ENCODE measurements at regions not wholly inside any gene's neighbourhood (a gene's known extent, or its start where the extent isn't known, plus 50 kb on each side); places are given as distances from the start of the nearest gene placed in this dataset.
A peak's percentile ranks its signal among the peaks of the same experiment; 100 is the strongest.
"Not testable (repeated sequence)": the region's sequence is repeated elsewhere in the genome, so short reads cannot be mapped to it uniquely, and the experiment has no call there.

GRCh38 chr6:94953867-94954631 lies 623.3 kb upstream of the MANEA start:
- DNase-seq, result no peak

DNA sequence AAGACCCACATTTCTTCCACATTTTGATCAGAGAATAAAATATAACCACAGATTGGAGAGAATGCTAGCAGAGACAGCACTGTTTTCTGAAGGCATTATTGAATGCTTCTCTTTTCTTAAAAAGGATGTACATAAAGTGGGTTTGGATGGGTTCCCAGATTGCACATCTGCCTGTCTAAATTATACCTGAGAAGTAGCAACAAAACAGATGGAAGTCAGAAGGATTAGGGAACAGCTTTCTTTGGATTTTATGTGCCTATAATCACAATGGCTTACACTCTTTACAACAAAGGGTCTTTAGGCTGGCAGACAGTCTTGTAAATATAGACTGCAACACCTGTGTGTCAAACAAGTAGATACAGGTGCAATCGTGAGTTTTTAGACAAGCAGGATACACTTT lies 622.2 kb upstream of the MANEA start:
- DNase-seq, result no peak

DNA sequence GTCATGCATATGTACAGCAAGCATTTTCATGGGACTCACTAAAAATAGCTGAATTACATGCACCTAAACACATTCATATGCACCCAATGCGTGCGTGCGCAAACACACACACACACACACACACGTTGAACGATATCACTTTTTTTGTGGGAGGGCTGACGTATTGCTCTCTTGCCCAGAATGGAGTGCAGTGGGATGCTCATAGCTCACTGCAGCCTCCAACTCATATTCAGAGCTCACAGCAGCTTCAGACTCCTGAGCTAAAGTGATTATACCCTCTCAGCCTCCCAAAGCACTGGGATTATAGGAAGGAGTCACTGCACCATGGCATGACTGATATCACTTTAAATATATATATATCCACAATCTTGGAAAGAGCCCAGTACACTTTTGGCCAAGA lies 620.4 kb upstream of the MANEA start:
- peak; percentile 4 for DNase-seq

- DNase-seq, result not testable (repeated sequence)
Measured at GRCh38 chr6:94964703-94965102, 612.6 kb upstream of the MANEA start.

DNA sequence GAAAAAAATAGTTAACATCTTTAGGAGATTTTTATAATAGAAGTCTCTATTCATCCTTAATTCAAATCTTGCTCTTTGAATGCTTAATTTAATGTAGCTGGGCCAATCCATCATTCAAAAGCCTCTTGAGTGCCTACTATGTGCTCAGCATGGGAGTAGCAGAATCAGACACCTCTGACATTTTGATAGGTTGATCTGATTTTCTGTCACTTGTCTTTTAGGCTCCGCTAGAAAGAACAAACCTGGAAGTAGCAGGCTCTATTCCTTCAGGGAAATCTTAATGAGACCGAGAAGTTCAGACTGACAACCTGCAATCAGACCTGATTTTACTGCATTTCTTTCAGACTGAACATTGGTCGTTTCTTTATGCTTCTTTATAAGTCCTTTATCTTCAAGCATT lies 588.6 kb upstream of the MANEA start:
- DNase-seq, result no peak

DNA sequence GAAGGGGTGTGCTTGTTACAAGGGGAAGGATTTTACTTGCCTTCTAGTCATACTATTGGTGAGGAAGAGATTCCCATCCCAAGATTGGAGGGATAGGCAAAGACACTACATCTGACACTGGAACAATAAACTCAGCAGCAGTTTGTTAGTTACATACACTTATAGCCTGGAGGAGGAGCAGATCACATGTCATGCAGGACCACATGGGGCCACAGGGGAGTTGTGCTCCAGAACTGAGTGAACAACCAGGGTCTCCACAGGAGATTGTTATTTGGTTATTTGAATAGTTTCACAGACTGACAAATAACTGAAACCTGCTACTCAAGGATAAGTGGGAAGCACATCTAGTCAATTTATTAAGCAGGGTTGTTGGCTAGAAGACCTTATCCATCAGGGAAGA lies 559.4 kb upstream of the MANEA start:
- DNase-seq, result no peak

Data from retina (tissue), 1 donor.